NOMO-1 (cell line): ENCODE measurements at regions not wholly inside any gene's neighbourhood (a gene's known extent, or its start where the extent isn't known, plus 50 kb on each side); places are given as distances from the start of the nearest gene placed in this dataset.
A peak's percentile ranks its signal among the peaks of the same experiment; 100 is the strongest.

Source experiments
- DNase-seq, 2 experiments: peaks; one replicate each; lab custom pipeline; 2025; ENCODE audit not compliant: unreplicated experiment in 2 of 2; lab: John Stamatoyannopoulos, UW

GRCh38 chr10:6743291-6743849, 163.3 kb upstream of the PRKCQ start:
- no peak for DNase-seq

GRCh38 chr10:6741541-6741941, 161.5 kb upstream of the PRKCQ start:
- DNase-seq = peak; percentile 16 to 22

GRCh38 chr10:6739530-6740174, 159.6 kb upstream of the PRKCQ start:
- DNase-seq = no peak

- DNase-seq = no peak
Measured at GRCh38 chr10:6738112-6738768, 158.2 kb upstream of the PRKCQ start.

- no peak for DNase-seq
Measured at GRCh38 chr10:6737758-6738111, 157.7 kb upstream of the PRKCQ start.

- DNase-seq = no peak
Measured at GRCh38 chr10:6737080-6737641, 157.1 kb upstream of the PRKCQ start.

- no peak for DNase-seq
Measured at GRCh38 chr10:6734286-6734685, 154.2 kb upstream of the PRKCQ start.

GRCh38 chr10:6729861-6730344, 149.8 kb upstream of the PRKCQ start:
- DNase-seq = no peak

- no peak for DNase-seq
Measured at GRCh38 chr10:6729071-6729774, 149.1 kb upstream of the PRKCQ start.

GRCh38 chr10:6726924-6727323, 146.8 kb upstream of the PRKCQ start:
- DNase-seq = no peak

GRCh38 chr10:6722616-6723004, 142.5 kb upstream of the PRKCQ start:
- DNase-seq = no peak

- DNase-seq = no peak
Measured at GRCh38 chr10:6721964-6722615, 142.0 kb upstream of the PRKCQ start.

GRCh38 chr10:6721480-6721879, 141.4 kb upstream of the PRKCQ start:
- no peak for DNase-seq

GRCh38 chr10:6719561-6719960, 139.5 kb upstream of the PRKCQ start:
- DNase-seq = no peak

- DNase-seq = no peak
Measured at GRCh38 chr10:6718550-6718949, 138.5 kb upstream of the PRKCQ start.

- no peak for DNase-seq
Measured at GRCh38 chr10:6716516-6716915, 136.4 kb upstream of the PRKCQ start.

- peak in 1 of 2 experiments; percentile 3 for DNase-seq
Measured at GRCh38 chr10:6713716-6714115, 133.6 kb upstream of the PRKCQ start.

GRCh38 chr10:6713120-6713519, 133.0 kb upstream of the PRKCQ start:
- no peak for DNase-seq

GRCh38 chr10:6711881-6712280, 131.8 kb upstream of the PRKCQ start:
- DNase-seq = no peak

GRCh38 chr10:6711408-6711841, 131.3 kb upstream of the PRKCQ start:
- no peak for DNase-seq

- no peak for DNase-seq
Measured at GRCh38 chr10:6707352-6707751, 127.3 kb upstream of the PRKCQ start.
